ENCODE measurements at regions not wholly inside any gene's neighbourhood (a gene's known extent, or its start where the extent isn't known, plus 50 kb on each side); places are given as distances from the start of the nearest gene placed in this dataset.

DNA sequence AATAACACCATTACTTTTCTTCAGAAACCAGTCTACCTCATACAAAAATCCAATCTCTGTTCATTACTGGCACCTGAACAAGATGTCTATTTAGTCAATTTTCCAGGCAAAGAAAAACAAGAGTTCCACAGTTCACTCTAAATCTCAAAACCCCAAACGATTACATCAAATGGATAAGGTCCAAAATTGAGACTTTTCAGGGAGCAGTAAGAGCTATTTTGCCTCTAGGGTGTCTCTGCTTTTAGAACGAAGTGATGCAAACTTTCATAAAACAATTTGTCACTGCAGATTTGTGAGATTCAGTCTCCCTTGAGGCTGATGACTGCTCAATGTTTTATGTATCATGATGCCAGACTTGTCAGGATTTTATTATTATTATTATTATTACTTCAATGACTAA lies 937.0 kb upstream of the PHF14 start:
- no peak for TF ChIP-seq POLR2AphosphoS5 (IDR thresholded peaks at IDR 0.05; ENCODE audit: low read depth, low read length)
- TF ChIP-seq, protein P1, sequence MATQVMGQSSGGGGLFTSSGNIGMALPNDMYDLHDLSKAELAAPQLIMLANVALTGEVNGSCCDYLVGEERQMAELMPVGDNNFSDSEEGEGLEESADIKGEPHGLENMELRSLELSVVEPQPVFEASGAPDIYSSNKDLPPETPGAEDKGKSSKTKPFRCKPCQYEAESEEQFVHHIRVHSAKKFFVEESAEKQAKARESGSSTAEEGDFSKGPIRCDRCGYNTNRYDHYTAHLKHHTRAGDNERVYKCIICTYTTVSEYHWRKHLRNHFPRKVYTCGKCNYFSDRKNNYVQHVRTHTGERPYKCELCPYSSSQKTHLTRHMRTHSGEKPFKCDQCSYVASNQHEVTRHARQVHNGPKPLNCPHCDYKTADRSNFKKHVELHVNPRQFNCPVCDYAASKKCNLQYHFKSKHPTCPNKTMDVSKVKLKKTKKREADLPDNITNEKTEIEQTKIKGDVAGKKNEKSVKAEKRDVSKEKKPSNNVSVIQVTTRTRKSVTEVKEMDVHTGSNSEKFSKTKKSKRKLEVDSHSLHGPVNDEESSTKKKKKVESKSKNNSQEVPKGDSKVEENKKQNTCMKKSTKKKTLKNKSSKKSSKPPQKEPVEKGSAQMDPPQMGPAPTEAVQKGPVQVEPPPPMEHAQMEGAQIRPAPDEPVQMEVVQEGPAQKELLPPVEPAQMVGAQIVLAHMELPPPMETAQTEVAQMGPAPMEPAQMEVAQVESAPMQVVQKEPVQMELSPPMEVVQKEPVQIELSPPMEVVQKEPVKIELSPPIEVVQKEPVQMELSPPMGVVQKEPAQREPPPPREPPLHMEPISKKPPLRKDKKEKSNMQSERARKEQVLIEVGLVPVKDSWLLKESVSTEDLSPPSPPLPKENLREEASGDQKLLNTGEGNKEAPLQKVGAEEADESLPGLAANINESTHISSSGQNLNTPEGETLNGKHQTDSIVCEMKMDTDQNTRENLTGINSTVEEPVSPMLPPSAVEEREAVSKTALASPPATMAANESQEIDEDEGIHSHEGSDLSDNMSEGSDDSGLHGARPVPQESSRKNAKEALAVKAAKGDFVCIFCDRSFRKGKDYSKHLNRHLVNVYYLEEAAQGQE (IDR thresholded peaks at IDR 0.05; ENCODE audit: insufficient read depth in 1 of 2, low read depth in 2 of 2, low read length in 2 of 2) = no peak
- TF ChIP-seq SIN3A (IDR thresholded peaks at IDR 0.05; ENCODE audit: borderline replicate concordance, insufficient read depth, low read length) = no peak

Measured in PFSK-1 (cell line).